ENCODE measurements at regions not wholly inside any gene's neighbourhood (a gene's known extent, or its start where the extent isn't known, plus 50 kb on each side); places are given as distances from the start of the nearest gene placed in this dataset.

DNA sequence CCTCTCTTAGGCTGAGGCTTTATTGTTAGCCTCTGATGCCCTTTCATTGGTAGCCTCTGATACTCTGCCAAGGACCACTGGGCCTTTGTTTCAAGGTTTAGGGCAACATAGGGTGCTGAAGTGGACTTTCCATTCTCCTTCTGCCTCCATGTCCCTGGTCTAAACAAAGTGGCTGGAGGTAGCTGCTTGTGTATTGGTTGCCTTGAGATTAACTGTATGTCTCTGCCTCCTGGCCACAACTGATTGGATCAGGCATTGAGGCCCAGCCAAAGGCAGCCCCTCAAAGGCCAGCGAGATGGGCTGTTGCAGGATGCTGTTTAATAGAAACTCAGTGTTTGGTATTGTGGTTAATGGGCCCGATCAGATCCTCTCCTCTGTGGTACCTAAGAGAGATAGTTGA, 77.9 kb upstream of the PRR23C start:
- TF ChIP-seq CTCF (IDR thresholded peaks at IDR 0.05): no peak
- no peak for TF ChIP-seq POLR2AphosphoS5 (IDR thresholded peaks at IDR 0.05)
- no peak for TF ChIP-seq POLR2A (IDR thresholded peaks at IDR 0.05)
- no peak for TF ChIP-seq EP300 (IDR thresholded peaks at IDR 0.05)

All from upper lobe of left lung (tissue), 4 donors.